Endothelial cell of umbilical vein (primary cell): ENCODE measurements at regions not wholly inside any gene's neighbourhood (a gene's known extent, or its start where the extent isn't known, plus 50 kb on each side); places are given as distances from the start of the nearest gene placed in this dataset.

ENCODE experiments used
- BruUV-seq: library from RNA; stranded (reverse); fragments of 400-500 nt; replicated peaks from 2 replicates; lab custom pipeline; 2021; lab: Mats Ljungman, UMichigan
- CTCF ChIA-PET: fragments of 300-600, 350-600 bp; sonication (Branson Sonifier 250); formaldehyde crosslinking; loops from one replicate; lab custom pipeline; 2021; ENCODE audit warnings: antibody characterized with exemption, inconsistent platforms; lab: Charles Lee
- POLR2A ChIA-PET: fragments of 300-600, 350-600 bp; sonication (Branson Sonifier 250); formaldehyde crosslinking; loops from one replicate; lab custom pipeline; 2021; ENCODE audit warnings: antibody characterized with exemption, inconsistent platforms; lab: Charles Lee
- DNase-seq: peaks from one replicate; pipeline ENCODE4 v3.0.0-alpha.2; 2011; ENCODE audit warnings: low read depth, low spot score
- FAIRE-seq: peaks from 2 replicates; lab custom pipeline; 2011; peaks lifted over from hg19 to GRCh38; lab: Jason Lieb, UNC
- H2AFZ ChIP-seq: 2 replicates; pipeline ENCODE4 v1.6.0; 2012; ENCODE audit warnings: low read depth, low read length, control low read depth, inconsistent platforms
- H3K27ac ChIP-seq: 2 replicates; pipeline ENCODE4 v1.5.1; 2011; ENCODE audit warnings: low read depth, mild to moderate bottlenecking, control low read depth, low read length, moderate library complexity; ENCODE audit not compliant: insufficient read depth
- H3K27me3 ChIP-seq, 2 experiments: 2 replicates each; pipeline versions ENCODE4 v1.6.0 to v1.6.1; 2011; ENCODE audit warnings: low read length in 2 of 2, mixed read lengths in 1 of 2; ENCODE audit not compliant: control insufficient read depth in 2 of 2, insufficient read depth in 2 of 2
- H3K36me3 ChIP-seq, 2 experiments: 2 replicates in 1 of 2; 3 replicates in 1 of 2; pipeline ENCODE4 v1.5.1; 2011; ENCODE audit warnings: low read length in 2 of 2, mild to moderate bottlenecking in 1 of 2, moderate library complexity in 1 of 2; ENCODE audit not compliant: control insufficient read depth in 2 of 2, insufficient read depth in 2 of 2; ENCODE audit errors: extremely low read depth in 1 of 2
- H3K4me1 ChIP-seq: 3 replicates; pipeline ENCODE4 v1.5.1; 2011; ENCODE audit warnings: mild to moderate bottlenecking, low read length; ENCODE audit not compliant: control insufficient read depth, insufficient read depth; ENCODE audit errors: extremely low read depth
- H3K4me2 ChIP-seq: 2 replicates; pipeline ENCODE4 v1.6.1; 2011; ENCODE audit warnings: low read length, control low read depth, mixed read lengths; ENCODE audit not compliant: insufficient read depth
- H3K4me3 ChIP-seq, 3 experiments: fragments of 200-600 bp in 1 of 3; sonication (generic), shearing (Covaris generic) in 1 of 3; replicated peaks in 1 of 3; 2 replicates each; pipeline ENCODE4 v1.5.1; 2011 to 2016; ENCODE audit warnings: control low read depth in 3 of 3, low read length in 3 of 3, mild to moderate bottlenecking in 2 of 3, inconsistent platforms in 1 of 3, low read depth in 1 of 3, moderate library complexity in 1 of 3; ENCODE audit not compliant: insufficient read depth in 1 of 3
- H3K79me2 ChIP-seq: 2 replicates; pipeline ENCODE4 v1.6.0; 2012; ENCODE audit warnings: low read length, inconsistent platforms; ENCODE audit not compliant: control insufficient read depth, insufficient read depth
- H3K9ac ChIP-seq: replicated peaks from 2 replicates; pipeline ENCODE3; 2011; ENCODE audit warnings: low read length, control low read depth; ENCODE audit not compliant: insufficient read depth; ENCODE audit errors: extremely low read depth
- H3K9me1 ChIP-seq: replicated peaks from 3 replicates; pipeline ENCODE4 v1.6.0; 2011; ENCODE audit warnings: mild to moderate bottlenecking, low read length; ENCODE audit not compliant: control insufficient read depth, insufficient read depth; ENCODE audit errors: extremely low read depth
- H3K9me3 ChIP-seq: replicated peaks from 2 replicates; pipeline ENCODE4 v1.5.1; 2012; ENCODE audit warnings: low read length, inconsistent platforms; ENCODE audit not compliant: control insufficient read depth, insufficient read depth
- H4K20me1 ChIP-seq: replicated peaks from 2 replicates; pipeline ENCODE3; 2011; ENCODE audit warnings: mild to moderate bottlenecking, low read length; ENCODE audit not compliant: control insufficient read depth, insufficient read depth; ENCODE audit errors: extremely low read depth
- EZH2 ChIP-seq: IDR thresholded peaks from 2 replicates; pipeline ENCODE4 v1.6.1; 2012; ENCODE audit warnings: borderline replicate concordance, low read depth, mild to moderate bottlenecking, moderate library complexity, low read length, inconsistent platforms; ENCODE audit not compliant: severe bottlenecking
- FOS ChIP-seq: IDR thresholded peaks from 2 replicates; pipeline ENCODE4 v1.6.1; 2011; ENCODE audit warnings: mild to moderate bottlenecking, low read length, moderate library complexity, borderline replicate concordance; ENCODE audit not compliant: insufficient read depth
- GATA2 ChIP-seq: IDR thresholded peaks from 2 replicates; pipeline ENCODE4 v1.7.0; 2011; ENCODE audit warnings: low read depth, mild to moderate bottlenecking, moderate library complexity, mixed read lengths, low read length; ENCODE audit not compliant: insufficient read length, insufficient read depth
- JUN ChIP-seq: IDR thresholded peaks from 2 replicates; pipeline ENCODE4 v1.6.1; 2011; ENCODE audit warnings: borderline replicate concordance, low read depth; ENCODE audit not compliant: insufficient read length, insufficient read depth
- MYC ChIP-seq: IDR thresholded peaks from one replicate; pipeline ENCODE4 v1.6.1; 2011; ENCODE audit warnings: mild to moderate bottlenecking, low read depth, low read length
- POLR2A ChIP-seq: IDR thresholded peaks from 2 replicates; pipeline ENCODE4 v1.6.1; 2012; ENCODE audit warnings: low read depth, mild to moderate bottlenecking, control low read depth, low read length
- POLR2AphosphoS5 ChIP-seq: IDR thresholded peaks from 2 replicates; pipeline ENCODE4 v1.6.1; 2012; ENCODE audit warnings: low read depth, mild to moderate bottlenecking, control low read depth, low read length, moderate library complexity; ENCODE audit not compliant: insufficient read depth
- dilution Hi-C: fragments of 300-500 bp; cut with MboI; formaldehyde crosslinking; loops from one replicate; pipeline ENCODE4 v1.15.0; 2019; ENCODE audit warnings: low sequenced_read_pairs; ENCODE audit not compliant: extremely low pct_ligation_motif_present
- intact Hi-C: fragments of 100-400 bp; cut with micrococcal nuclease; formaldehyde crosslinking; loops from one replicate; pipeline ENCODE4 v1.10.0; 2022
- TF ChIP-seq, protein P1 (sequence below): IDR thresholded peaks from 2 replicates; pipeline ENCODE4 v1.6.1; 2011; ENCODE audit not compliant: insufficient read depth, insufficient read length
- TF ChIP-seq, protein P2 (sequence below), 2 donors: IDR thresholded peaks; 1 replicate in 1 of 2; 2 replicates in 1 of 2; pipeline ENCODE4 v1.5.1; 2011; ENCODE audit warnings: low read length in 2 of 2, mild to moderate bottlenecking in 2 of 2, moderate library complexity in 2 of 2, control low read depth in 1 of 2, inconsistent platforms in 1 of 2, low read depth in 1 of 2; ENCODE audit not compliant: insufficient read depth in 1 of 2; ENCODE audit errors: extremely low read depth in 1 of 2

DNA sequence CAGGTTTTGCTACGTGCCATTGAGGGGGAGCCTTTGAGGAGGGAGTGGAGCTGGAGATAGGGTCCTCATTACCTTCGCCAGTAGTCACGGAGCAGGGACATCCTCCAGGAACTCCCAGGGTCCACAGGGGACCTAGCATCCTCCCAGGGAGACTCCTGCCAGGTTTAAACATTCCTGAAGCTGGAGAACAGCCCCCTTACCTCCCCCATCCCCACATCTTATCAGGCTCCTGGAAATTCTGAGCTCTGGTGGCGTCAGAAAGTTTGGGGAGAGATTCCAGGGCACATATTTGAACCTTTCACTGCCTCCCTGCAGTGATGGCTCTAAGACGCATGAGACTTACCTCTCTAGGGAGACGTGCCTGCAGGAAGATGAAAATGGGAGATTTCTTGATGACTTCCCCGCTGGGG lies 192.3 kb upstream of the GSC start:
- H3K27ac ChIP-seq: no peak overlapping the region
- no peaks in the 10 kb centered on the region for H3K79me2 ChIP-seq
- H2AFZ ChIP-seq: no peak overlapping the region
- H3K9me3 ChIP-seq: no peaks in the 10 kb centered on the region
- DNase-seq: no peak
- ChIA-PET POLR2A (no interaction called here), CTCF (no interaction called here)
- no peaks in the 10 kb centered on the region for H3K27me3 ChIP-seq
- no TSS peak for BruUV-seq
- no peaks in the 10 kb centered on the region for H3K36me3 ChIP-seq
- intact Hi-C loops (no loop called here), dilution Hi-C loops (no loop called here)
- no peaks in the 10 kb centered on the region for H4K20me1 ChIP-seq
- H3K9me1 ChIP-seq: no peaks in the 10 kb centered on the region
- FAIRE-seq: no peak
- no peak overlapping the region for H3K9ac ChIP-seq
- H3K4me1 ChIP-seq: no peaks in the 10 kb centered on the region
- TF ChIP-seq, protein P1, sequence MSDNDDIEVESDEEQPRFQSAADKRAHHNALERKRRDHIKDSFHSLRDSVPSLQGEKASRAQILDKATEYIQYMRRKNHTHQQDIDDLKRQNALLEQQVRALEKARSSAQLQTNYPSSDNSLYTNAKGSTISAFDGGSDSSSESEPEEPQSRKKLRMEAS: no peak
- TF ChIP-seq MYC (no peak), FOS (no peak), JUN (no peak), POLR2AphosphoS5 (no peak), POLR2A (no peak), GATA2 (no peak), EZH2 (no peak)
- TF ChIP-seq, protein P2, sequence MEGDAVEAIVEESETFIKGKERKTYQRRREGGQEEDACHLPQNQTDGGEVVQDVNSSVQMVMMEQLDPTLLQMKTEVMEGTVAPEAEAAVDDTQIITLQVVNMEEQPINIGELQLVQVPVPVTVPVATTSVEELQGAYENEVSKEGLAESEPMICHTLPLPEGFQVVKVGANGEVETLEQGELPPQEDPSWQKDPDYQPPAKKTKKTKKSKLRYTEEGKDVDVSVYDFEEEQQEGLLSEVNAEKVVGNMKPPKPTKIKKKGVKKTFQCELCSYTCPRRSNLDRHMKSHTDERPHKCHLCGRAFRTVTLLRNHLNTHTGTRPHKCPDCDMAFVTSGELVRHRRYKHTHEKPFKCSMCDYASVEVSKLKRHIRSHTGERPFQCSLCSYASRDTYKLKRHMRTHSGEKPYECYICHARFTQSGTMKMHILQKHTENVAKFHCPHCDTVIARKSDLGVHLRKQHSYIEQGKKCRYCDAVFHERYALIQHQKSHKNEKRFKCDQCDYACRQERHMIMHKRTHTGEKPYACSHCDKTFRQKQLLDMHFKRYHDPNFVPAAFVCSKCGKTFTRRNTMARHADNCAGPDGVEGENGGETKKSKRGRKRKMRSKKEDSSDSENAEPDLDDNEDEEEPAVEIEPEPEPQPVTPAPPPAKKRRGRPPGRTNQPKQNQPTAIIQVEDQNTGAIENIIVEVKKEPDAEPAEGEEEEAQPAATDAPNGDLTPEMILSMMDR (IDR thresholded peaks at IDR 0.05; ENCODE audit: extremely low read depth in 1 of 2, insufficient read depth in 1 of 2, low read depth in 1 of 2, low read length in 2 of 2): no peak
- H3K4me2 ChIP-seq: no peak overlapping the region
- no peak overlapping the region for H3K4me3 ChIP-seq
